HG03196 (cell line): ENCODE measurements at regions not wholly inside any gene's neighbourhood (a gene's known extent, or its start where the extent isn't known, plus 50 kb on each side); places are given as distances from the start of the nearest gene placed in this dataset.

ENCODE experiments used
- ATAC-seq: cut with Tn5 transposase; IDR thresholded peaks from one replicate; pipeline ENCODE4 v1.9.1; 2021; ENCODE audit not compliant: unreplicated experiment

DNA sequence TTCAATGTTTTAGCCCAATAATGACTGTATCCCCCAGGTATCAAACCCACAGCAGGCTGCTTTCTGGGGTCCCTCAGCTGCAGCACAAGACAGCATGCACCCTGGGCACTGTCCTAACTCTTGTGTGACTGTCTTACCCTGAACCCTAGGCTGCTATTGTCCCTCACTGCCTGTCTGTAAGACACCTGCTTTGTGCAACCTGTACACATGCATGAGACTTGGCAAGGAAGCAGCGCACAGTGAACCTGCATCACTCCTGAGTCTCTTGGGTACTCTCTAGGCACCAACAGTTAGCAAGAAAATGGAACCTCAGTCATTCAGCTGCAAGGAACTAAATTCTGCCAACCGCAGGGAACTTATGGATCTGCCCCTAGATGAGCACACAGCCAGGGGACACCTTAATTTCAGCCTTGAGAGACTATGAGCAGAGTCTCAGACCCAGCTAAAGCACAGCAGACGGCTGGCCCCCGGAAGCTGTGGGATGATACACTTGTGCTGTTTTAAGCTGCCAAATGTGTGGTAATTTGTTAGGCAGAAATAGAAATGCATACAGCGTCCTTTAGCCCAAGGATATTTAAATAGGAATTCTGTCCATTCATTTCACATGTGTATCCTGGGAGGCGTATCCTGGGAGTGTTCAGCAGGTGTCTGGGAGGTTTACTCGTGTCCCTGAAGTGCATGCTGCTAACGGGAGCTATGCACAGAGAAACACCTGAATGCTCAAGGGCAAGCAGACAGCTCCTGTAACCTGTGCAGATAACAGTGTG, 223.8 kb downstream of the KLF13 start:
- no peak for ATAC-seq

DNA sequence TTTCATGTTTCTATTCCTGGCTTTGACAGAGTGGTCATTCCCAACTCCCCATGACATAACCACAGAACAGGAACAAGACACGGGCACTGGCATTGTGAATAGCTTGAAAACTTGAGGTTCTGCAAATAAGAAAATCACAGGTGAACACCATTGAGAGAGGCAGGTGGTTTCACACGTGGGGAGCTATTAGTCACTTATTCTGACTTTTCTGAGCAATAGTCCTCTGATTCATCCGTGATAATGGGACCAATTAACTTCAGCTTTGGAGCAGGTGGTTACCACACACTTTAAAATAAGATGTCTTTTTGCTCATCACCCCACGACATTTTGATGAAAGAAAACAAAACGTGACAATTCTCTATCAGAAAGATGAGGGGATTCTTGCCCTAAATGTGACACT, 224.7 kb downstream of the KLF13 start:
- no peak for ATAC-seq

DNA sequence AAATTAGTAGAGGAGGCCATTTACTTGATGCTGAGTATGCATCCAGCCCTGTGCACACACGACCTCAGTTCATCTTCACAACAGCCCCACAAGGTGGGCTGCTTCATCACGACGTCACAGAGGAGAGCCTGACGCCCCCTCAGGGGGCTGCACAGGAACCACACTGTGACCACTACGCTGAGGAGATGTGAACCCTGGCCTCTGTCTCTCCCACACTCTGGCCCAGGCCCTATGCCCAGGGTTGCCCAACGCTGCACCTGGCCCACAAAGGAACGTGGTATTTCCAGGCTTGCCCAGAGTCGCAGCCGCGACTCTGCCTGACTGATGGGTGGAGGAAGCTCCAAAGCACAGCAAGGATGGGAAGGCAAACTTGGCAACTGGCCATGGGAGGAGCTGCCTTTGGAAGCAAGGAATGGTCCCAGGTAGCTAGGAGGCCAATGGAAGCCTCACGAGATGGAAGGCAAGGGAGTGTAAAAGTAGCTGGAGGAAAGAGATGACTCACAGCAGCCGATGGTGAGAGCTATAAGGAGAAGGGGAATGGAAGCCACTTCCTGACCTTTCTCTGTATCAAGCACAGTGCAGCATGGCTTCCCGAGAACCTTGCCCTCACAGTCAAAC, 226.0 kb downstream of the KLF13 start:
- no peak for ATAC-seq

DNA sequence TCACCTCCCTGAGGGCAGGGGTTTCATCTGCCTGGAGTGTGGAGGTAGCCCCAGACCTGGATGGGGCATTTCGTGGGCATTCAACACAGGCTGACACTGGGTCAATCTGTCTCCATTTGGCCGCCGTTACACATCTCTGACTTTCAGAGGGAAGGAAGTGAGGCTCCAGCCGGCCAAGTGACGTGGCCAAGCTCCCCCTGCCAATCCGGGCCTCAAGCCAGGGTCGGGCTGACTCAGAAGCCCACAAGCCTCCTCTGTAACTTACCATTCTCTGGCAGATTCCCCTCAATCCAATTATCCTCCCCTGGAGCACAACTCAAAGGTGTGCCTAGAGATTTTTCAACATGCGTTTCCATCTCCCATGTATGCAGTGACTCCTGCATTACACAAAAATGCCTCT, 227.6 kb downstream of the KLF13 start:
- no peak for ATAC-seq

DNA sequence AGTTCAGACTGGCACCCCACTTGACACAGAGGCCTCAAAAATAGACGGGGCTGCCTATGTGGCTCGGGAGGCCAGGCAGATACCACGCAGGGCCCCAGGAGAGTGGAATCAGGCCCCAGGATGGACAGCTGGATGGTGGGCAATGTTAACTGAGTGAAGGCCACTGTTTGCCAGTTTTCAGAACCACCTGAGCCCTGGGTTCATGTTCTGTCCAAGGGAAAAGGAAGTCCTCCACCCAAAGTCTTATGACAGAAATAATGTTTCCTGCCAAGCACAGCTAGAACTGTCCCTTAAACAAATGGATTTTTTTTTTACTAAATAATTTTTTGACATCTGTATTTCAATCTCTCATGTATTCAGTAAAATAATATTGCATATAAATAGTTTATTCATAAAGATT, 228.4 kb downstream of the KLF13 start:
- no peak for ATAC-seq

DNA sequence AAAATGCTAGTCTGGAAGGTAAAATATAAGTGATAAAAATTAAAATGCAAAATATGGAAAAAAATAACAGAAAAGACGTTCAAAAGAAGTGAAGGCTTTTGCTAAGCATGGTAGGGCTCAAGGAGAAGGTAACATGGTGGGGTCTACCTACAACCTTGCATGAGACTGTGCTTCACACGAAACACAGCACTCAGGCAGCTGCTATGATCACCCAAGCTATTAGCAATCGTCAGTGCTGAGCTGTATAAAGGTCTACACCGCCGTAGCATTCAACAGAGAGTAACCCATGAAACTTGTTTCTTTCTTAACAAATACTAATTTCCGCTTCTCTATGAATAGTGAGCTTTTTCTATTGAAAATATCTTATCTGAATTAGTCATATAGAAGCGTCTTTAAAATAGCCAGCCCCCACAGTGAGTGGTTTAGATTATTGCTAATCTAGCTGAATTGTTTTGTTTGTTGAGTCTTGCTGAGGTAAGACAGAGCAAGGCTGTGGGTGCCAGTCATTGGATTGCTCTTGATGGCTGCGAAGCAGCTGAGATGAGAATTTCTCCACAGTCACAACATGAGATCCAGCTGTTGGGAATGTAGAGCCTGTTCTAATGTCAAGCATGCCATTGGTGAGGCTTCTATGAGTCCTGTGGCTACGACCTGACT, 230.0 kb downstream of the KLF13 start:
- ATAC-seq = no peak

DNA sequence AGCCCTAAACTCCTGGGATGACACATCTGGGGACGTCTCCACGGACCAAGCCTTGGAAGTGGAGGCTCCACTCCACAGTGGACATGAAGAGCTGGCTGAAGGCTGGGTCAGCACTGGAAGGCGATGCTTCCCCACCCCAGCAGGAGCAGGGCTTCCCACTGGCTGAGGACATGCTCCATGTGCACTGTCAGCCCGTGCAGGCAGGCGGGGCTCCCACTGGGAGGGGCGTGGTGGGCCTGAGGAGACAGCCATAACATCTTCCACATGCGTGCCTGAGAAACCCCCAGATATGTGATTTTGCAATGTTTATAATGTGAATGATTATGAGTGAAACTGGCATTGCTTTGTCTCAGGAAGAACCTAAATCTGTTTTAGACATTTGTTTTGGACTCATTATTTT, 231.3 kb downstream of the KLF13 start:
- no peak for ATAC-seq

DNA sequence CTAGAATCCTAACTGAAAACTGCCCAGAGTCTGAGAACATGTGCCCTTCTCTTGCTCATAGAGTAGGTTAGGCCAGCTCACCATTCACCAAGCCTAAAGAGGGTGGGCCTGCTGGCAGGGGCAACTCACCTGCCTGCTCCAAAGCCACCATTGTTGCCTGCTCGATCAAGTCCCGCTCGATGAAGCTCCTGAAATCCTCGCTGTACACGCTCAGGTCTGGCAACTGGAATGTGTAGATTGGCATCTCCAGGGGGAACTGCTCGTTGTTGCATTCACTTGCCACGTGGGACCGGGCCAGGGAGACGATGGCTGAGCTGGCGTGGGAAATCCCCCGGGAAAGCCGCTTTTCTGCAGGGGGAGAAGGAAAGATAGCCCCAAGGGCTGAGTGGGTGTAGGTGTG, 232.2 kb downstream of the KLF13 start:
- ATAC-seq = no peak

DNA sequence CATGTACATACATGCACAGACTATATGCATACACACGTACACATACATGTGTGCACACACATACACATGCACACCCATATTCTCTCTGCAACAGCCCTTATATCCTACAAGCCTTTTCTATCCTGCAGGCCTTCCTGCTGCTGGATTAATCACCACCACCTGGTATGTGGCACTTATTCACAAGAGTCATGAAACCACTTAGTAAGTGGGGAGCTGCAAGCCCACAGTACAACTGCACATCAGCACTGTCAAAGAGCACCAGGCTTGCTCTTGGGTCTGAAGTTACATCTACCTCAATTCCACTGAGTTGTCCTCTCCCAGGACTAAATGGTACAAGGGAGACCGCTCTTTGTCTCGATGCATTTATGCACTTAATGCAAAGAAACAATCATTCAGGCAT, 233.2 kb downstream of the KLF13 start:
- ATAC-seq = no peak

DNA sequence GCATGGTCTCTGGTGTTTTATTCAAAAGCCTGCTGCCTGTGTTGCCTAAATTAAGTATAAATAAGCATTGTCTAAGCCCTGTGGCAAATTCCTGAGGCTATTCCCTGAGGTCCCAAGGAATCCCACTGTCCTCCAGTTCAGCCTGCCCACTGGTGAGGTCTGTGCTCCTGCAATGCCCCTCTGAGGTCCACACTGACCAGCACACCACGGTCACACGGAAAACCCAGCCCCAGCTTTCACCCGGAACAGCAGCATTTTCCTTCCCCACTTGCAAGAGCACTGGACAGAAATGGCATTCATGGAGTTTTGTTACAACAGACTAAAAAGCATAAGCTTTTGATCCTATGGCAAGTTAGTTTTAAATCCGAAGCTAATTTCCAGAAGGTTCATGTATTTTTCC, 234.0 kb downstream of the KLF13 start:
- ATAC-seq = no peak

DNA sequence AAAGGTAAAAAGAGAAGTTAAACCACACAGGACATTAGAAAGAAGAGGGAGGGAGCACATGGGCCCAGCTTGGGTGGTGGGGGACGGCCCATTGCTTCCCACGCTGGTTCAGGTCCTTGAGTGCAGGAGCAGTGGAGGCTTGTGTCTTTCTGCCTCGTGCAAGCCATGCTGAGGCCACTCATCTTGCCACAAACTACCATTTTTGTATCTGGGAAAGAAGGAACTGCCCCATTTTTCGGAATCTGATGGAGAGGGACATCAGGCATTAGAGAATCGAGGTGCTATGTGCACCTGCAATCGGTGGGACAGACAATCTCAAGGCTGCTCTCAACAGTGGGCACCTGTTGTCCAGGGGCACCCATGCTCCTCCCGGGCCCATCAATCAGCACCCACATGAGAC, 234.5 kb downstream of the KLF13 start:
- ATAC-seq = no peak

DNA sequence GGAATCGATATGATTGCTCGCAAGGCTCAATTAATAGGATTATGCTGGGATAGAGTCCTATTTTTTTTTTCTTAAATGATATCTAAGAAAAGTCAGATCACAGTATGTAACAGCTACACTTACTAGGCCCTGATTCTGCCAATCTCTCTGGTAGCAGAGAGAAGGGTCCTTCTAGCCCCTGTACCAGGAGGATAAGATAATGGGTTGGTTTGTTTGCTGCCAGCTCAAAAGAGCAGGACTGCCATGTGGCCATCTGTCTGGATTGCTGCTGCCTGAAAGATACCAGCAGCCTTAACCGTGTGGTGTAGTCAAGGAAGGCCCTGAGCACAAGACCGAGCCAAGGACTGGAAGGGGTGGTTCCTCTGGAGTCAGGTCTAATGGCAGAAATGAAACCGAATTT, 236.4 kb downstream of the KLF13 start:
- no peak for ATAC-seq

DNA sequence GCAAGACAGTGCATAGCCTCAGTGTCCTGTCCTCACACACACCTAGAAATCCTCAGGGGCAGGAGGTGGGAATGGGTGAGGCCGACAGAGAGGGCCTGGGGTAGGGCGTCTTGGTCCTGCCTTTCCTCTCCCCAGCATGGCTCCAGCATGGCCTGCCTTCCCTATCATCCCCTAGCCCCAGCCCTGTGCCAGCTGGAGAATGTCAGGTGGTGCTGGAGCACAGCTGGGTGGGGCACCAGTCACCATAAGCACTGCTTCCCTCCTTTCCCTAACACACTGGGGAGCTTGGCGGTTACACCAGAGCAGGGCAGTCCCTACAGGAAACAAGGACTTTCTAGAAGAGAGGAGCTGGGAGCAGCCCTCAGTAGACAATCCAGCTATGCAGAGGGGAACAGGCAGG, 236.8 kb downstream of the KLF13 start:
- ATAC-seq = no peak

DNA sequence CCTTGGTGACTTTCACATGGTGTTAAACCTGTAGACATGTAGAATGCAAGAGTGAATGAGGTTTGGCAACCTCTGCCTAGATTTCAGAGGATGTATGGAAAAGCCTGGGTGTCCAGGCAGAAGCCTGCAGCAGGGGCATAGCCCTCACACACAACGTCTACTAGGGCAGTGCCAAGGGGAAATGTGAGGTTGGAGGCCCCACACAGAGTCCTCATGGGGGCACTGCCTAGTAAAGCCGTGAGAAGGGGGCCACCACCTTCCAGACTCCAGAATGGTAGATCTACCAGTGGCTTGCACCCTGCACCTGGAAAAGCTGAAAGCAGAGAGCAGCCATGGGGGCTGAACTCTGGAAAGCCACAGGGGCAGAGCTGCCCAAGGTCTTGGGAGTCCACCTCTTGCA, 241.2 kb downstream of the KLF13 start:
- ATAC-seq = no peak

DNA sequence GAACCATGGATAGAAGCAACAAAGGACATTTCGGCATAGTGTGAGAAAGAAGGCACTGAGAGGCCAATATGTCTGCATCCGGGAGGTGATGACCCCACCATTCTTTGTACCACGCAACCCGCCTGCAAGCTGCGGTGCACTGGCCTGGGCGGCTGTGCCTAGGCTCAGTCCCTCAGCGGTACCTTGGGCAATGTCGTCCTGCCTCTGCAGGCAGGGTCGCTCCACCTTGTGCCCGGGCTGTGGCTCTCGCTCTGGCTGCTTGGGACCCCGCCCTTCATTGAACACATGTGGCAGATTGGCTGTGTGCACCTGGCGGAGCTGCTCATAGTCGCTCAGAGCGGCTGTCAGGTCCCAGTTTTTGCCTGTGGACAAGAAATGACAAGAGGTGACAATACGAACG, 243.2 kb downstream of the KLF13 start:
- ATAC-seq = no peak

DNA sequence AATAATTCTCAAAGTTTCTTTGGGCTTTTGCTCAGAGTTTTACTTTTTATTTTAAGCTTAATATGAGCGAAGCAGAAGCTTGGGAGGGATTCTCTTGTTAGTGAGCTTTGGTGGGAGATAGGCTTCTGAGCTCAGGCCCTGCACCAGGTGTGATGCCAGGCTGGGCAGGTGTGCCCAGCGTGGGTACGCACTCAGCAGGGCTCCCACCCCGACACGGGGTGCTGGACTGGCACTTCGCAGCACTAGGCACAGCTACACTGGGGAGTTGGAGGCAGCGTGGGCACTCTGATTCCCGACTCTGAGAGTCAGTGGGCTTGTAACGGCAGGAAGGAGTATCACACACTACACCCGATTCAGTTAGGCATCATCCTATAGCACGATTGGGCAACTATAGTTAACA, 244.0 kb downstream of the KLF13 start:
- ATAC-seq = no peak

DNA sequence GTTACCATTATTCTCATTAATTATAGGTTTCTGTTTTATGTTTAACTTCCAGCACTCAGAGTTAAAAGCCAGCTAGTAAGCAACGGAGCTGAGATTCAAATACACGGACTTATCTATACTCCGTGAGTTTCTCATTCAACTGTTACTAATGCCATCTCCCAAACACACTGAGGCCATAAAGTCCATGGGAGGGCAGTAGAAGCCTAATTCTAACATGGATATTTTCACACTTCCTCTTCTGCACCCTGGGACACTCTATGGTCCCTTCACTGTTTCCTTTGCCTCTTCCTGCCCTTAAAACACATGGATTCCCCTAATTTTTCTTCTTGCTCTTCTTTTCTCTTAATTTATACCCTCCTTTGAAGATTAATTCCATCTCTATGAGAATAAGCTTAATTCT, 245.0 kb downstream of the KLF13 start:
- no peak for ATAC-seq

DNA sequence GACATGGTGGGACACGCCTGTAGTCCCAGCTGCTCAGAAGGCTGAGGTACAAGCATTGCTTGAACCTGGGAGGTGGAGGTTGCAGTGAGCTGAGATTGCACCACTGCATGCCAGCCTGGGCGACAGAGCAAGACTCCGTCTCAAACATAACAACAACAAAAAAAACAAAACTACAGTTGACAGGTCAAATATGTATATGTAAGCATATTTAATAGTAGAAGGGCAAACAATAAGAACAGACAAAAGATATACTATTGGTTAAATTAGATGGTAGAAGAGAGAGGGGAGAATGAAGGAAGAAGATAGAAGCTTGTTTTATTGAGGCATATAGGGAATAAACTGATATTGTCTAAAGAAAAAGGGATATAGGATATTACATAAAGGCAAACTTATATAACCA, 247.1 kb downstream of the KLF13 start:
- ATAC-seq = no peak

DNA sequence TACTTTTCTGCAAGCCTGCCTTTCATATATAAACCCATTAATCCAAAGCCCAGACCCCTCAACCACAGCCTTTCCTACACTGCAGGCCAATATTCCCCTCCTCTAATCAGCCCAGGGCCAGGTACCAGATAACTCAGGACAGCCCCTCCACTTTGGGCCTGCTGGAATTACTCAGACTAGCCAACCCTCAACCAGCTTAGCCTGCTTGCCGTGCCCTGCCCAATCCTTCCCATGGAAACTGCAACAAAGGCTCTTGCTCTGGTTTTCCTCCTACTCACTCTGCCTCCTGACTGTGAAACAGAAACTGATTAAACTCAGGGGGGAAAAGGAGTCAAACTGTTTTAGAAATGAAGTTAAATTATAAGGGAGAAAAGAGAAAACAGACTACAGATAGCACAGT, 248.1 kb downstream of the KLF13 start:
- no peak for ATAC-seq

DNA sequence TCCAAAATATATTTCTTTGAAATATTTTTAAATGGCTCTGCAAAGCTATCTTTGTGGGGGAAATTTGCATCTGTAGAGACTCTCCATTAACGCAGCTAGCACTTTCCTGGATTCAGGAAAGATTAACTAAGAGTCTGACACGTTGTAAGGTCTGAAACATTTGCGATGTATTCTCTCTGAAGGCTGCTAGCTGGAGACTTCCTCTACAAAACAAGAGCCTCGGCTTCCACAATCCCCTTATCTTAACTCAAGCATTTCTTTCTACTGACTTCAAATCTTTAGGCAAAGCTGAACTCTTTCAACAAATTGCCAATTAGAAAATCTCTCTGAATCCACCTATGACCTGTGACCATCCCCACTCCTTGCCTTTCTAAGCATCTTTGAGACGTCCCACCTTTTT, 250.5 kb downstream of the KLF13 start:
- ATAC-seq = no peak

DNA sequence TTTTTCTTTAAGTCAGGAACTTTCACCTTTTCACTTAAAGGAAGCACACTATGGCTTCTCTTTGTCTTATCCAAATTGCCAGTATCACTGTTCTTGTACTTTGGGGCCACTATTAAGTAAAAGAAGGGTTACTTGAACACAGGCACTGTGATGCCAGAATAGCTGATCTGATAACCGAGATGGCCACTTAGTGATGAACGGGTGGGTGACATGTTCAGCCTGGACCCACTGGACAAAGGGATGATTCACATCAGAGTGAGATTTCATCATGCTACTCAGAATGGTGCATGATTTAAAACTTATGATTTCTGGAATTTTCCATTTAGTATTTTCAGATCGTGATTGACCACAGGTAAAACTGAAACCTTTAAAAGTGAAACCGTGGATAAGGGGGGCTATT, 252.6 kb downstream of the KLF13 start:
- ATAC-seq = no peak

DNA sequence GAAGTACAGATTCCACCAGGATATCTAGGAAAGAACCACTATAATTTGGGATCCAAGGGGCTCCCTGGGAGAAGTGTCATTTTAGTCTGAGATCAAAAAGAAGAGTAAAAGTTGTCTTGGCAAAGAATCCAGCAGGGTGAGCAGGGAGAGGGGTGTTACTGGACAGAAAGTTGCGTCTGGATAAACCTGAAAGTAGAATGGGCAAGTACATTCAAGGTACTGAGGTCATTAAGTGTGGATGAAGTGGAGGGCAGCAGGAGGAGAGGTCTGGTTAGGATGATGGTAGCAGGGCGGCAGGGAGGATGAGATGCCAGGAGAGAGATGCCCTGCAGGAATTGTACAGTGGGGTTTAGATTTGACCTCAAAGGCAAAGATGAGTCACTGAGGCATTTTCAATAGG, 253.3 kb downstream of the KLF13 start:
- ATAC-seq = no peak

DNA sequence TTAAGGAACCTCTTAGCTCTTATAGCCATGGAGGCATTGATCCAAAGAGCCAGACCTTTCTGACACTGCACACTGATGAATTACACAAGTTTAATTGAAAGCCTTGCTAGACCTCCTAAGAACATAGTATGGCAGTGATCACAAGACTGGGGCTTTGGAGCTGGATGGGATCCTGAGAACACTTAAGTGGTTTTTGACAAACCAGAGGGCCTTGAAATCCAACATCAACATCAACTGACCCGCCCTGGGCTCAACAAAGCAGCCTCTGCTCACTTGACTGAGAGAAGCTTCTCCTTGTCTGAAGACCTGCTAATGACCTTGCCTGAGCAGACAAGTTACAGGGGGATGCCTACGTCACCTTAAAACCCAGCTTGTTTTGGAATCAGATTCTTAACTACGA, 257.6 kb downstream of the KLF13 start:
- no peak for ATAC-seq
